HUES6 (cell line): ENCODE measurements at regions not wholly inside any gene's neighbourhood (a gene's known extent, or its start where the extent isn't known, plus 50 kb on each side); places are given as distances from the start of the nearest gene placed in this dataset.
"Not testable (repeated sequence)": the region's sequence is repeated elsewhere in the genome, so short reads cannot be mapped to it uniquely, and the experiment has no call there.

Experiments
- H3K27ac ChIP-seq: 2 replicates; pipeline ENCODE4 v1.7.0; 2013; ENCODE audit warnings: low read depth, mild to moderate bottlenecking, low read length, inconsistent platforms
- H3K27me3 ChIP-seq: 2 replicates; pipeline ENCODE4 v1.6.1; 2013; ENCODE audit warnings: low read length; ENCODE audit not compliant: control insufficient read depth, insufficient read depth
- H3K36me3 ChIP-seq: 2 replicates; pipeline ENCODE4 v1.6.1; 2013; ENCODE audit warnings: low read length; ENCODE audit not compliant: control insufficient read depth, insufficient read depth
- H3K4me1 ChIP-seq: 2 replicates; pipeline ENCODE4 v1.6.1; 2013; ENCODE audit warnings: low read length; ENCODE audit not compliant: control insufficient read depth, insufficient read depth
- H3K4me3 ChIP-seq: 2 replicates; pipeline ENCODE4 v1.5.1; 2013; ENCODE audit warnings: low read depth, low read length
- H3K9ac ChIP-seq: one replicate; pipeline ENCODE4 v1.6.1; 2013; ENCODE audit warnings: mild to moderate bottlenecking, low read length
- H3K9me3 ChIP-seq: 2 replicates; pipeline ENCODE4 v1.6.1; 2013; ENCODE audit warnings: low read depth, low read length; ENCODE audit not compliant: control insufficient read depth, insufficient read depth

DNA sequence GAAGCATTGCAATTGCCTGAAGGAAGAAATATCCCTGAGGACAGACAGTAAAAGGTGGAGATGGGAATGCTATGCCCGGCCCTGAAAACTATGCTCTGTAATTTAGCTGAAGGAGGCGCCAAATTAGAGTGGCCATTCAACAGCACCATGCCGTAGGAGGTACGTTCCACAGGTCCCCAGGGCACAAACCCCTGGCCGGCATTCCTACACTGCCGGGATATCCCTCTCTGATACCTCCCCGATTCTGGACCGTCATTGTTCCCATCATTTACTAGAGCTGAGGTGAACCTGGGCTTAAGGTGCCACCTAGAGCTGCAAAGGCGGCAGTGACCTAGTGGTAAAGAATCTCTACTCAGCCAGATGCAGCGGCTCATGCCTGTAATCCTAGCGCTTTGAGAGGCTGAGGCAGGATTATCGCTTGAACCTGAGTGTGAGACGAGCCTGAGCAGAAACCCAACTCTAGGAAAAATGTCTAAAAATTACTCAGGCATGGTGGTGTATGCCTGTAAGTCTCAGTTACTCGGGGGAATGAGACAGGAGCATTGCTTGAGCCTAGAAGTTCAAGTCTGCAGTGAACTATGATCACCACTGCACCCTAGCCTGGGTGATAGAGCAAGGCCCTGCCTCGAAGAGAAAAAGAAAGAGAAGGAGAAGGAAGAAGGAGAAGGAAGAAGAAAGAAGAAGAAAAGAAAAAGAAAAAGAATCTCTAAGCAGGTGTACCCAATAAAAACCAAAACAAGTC, 53.0 kb upstream of the TNKS2 start:
- no peak overlapping the region for H3K9ac ChIP-seq
- peak overlapping the region; percentile 44 for H3K4me3 ChIP-seq
- H3K27ac ChIP-seq: no peak overlapping the region

GRCh38 chr10:91743465-91743864, 54.8 kb upstream of the TNKS2 start:
- no peaks in the 10 kb centered on the region for H3K36me3 ChIP-seq
- no peak overlapping the region for H3K9ac ChIP-seq
- peaks cover 7% of the 10 kb centered on the region; the same call in 1 of the 2 replicates for H3K9me3 ChIP-seq
- H3K4me1 ChIP-seq: peaks cover 7% of the 10 kb centered on the region; the same call in 1 of the 2 replicates
- H3K27me3 ChIP-seq: peaks cover 12% of the 10 kb centered on the region; the same call in 1 of the 2 replicates
- no peak overlapping the region for H3K4me3 ChIP-seq
- H3K27ac ChIP-seq: no peak overlapping the region

More for the DNA sequence above, 53.0 kb upstream of the TNKS2 start:
- H3K27me3 ChIP-seq: peaks cover 2% of the 10 kb centered on the region; the same call in 1 of the 2 replicates
- H3K9me3 ChIP-seq: peaks cover 4% of the 10 kb centered on the region; the same call in 1 of the 2 replicates
- H3K36me3 ChIP-seq: no peaks in the 10 kb centered on the region
- H3K4me1 ChIP-seq: peaks cover 5% of the 10 kb centered on the region; the same call in 1 of the 2 replicates

- Histone ChIP-seq H3K4me3 (no peak overlapping the region), H3K36me3 (no peaks in the 10 kb centered on the region), H3K27ac (no peak overlapping the region), H3K4me1 (peaks cover 7% of the 10 kb centered on the region; the same call in 1 of the 2 replicates), H3K9ac (no peak overlapping the region), H3K9me3 (peaks cover 3% of the 10 kb centered on the region; the same call in 1 of the 2 replicates), H3K27me3 (peaks cover 16% of the 10 kb centered on the region; the same call in 1 of the 2 replicates)
These were observed 56.0 kb upstream of the TNKS2 start for GRCh38 chr10:91742229-91742628.

- Histone ChIP-seq H3K4me1 (peaks cover 12% of the 10 kb centered on the region; the same call in 1 of the 2 replicates), H3K36me3 (no peaks in the 10 kb centered on the region), H3K27me3 (peaks cover 22% of the 10 kb centered on the region; the same call in 1 of the 2 replicates), H3K9ac (no peak overlapping the region), H3K27ac (no peak overlapping the region), H3K9me3 (peaks cover 3% of the 10 kb centered on the region; the same call in 1 of the 2 replicates), H3K4me3 (no peak overlapping the region)
These were observed 56.9 kb upstream of the TNKS2 start for GRCh38 chr10:91741356-91741755.

DNA sequence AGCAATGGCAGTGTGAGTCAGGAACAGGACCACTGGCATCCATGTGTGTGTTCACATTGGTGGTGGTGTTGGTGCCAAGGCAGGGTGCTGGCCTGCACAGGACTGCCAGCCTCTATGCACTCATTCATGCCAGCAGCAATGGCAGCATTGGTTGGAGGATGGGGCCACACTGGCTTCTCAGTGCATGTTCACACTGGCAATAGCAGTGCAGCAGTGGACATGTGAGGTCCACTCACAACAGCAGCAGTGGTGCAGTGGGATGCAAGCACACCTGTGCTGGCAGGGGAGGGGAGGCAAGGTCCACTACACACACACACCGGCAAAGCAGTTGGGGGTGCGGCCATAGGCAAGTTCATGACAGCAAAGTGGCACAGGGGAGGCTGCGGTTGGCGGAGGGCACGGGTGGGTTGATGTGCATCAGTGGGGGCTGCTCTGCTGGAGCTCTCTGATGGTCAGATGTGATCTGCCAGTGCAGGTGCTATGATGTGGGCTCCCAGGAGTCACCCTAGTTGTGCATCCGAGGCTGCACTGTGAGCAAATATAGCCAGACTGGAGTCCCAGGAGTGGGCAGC, 57.8 kb upstream of the TNKS2 start:
- H3K9me3 ChIP-seq: peaks cover 3% of the 10 kb centered on the region; the same call in 1 of the 2 replicates
- peaks cover 22% of the 10 kb centered on the region; the same call in 1 of the 2 replicates for H3K27me3 ChIP-seq
- no peaks in the 10 kb centered on the region for H3K36me3 ChIP-seq
- no peak overlapping the region for H3K27ac ChIP-seq
- no peak overlapping the region for H3K9ac ChIP-seq
- H3K4me1 ChIP-seq: peaks cover 12% of the 10 kb centered on the region; the same call in 1 of the 2 replicates
- H3K4me3 ChIP-seq: no peak overlapping the region

GRCh38 chr10:91732265-91732664, 66.0 kb upstream of the TNKS2 start:
- not testable (repeated sequence) for H3K27ac ChIP-seq, H3K27me3 ChIP-seq, H3K9ac ChIP-seq, H3K36me3 ChIP-seq, H3K4me3 ChIP-seq, H3K9me3 ChIP-seq, H3K4me1 ChIP-seq

GRCh38 chr10:91729339-91729738, 68.9 kb upstream of the TNKS2 start:
- not testable (repeated sequence) for H3K36me3 ChIP-seq, H3K4me1 ChIP-seq, H3K4me3 ChIP-seq, H3K27me3 ChIP-seq, H3K9me3 ChIP-seq, H3K27ac ChIP-seq, H3K9ac ChIP-seq

- H3K9ac ChIP-seq: no peak overlapping the region
- no peaks in the 10 kb centered on the region for H3K36me3 ChIP-seq
- H3K27me3 ChIP-seq: peaks cover 5% of the 10 kb centered on the region; the same call in 1 of the 2 replicates
- no peak overlapping the region for H3K27ac ChIP-seq
- no peak overlapping the region for H3K4me3 ChIP-seq
- no peaks in the 10 kb centered on the region for H3K9me3 ChIP-seq
- H3K4me1 ChIP-seq: no peaks in the 10 kb centered on the region
These were observed 71.9 kb upstream of the TNKS2 start for GRCh38 chr10:91726355-91726754.

DNA sequence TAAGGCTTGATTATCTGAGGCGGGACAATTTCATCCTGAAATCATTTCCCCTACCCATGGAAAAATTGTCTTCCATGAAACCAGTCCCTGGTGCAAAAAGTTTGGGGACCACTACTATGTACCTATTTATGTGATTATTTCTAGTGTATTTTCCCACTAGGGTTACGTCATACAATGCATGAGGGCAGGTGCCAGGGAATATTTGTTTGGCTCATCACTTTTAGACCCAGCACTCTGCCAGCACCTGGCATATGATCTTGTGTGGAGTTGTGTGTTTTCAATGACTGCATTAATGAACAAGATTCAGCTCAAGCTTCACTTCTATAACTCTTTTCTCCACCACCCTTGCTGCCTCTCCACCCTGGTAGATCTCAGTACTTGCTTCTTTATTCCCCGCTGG, 73.3 kb upstream of the TNKS2 start:
- Histone ChIP-seq H3K9ac (no peak overlapping the region), H3K4me3 (no peak overlapping the region), H3K27me3 (peaks cover 5% of the 10 kb centered on the region; the same call in 1 of the 2 replicates), H3K36me3 (no peaks in the 10 kb centered on the region), H3K27ac (no peak overlapping the region), H3K9me3 (no peaks in the 10 kb centered on the region), H3K4me1 (no peaks in the 10 kb centered on the region)

DNA sequence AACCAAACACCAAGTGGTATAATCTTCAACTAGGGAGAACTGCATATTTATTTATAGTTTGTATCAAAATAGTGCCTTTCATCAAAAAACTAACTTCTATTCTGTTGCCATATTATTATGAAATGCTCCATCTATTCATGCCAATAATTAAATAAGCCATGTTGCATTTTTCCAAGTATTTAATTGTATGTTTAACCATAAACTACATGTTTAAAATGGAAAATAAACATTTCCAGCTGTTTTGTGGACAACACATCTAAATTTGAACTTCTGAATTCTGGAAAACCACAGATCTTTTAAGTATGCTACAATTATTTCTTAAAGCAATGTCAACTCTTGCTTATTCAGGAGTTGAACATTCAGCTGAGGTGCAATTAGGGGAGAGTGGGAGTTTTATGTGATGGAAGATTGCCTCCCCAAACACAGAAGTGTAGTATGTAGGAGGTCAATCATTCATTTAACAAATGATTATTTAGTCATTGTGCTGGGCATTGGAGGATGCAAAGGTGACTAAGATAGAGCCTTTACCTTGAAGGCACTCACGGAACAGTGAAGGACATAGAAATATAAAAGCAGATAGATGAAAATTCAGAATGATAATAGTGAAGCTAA, 80.7 kb upstream of the PPP1R3C start:
- Histone ChIP-seq H3K27me3 (no peaks in the 10 kb centered on the region), H3K9ac (no peak overlapping the region), H3K9me3 (no peaks in the 10 kb centered on the region), H3K36me3 (no peaks in the 10 kb centered on the region), H3K4me1 (0 out of 2 replicates have a peak, but pooled peaks cover 5% of the 10 kb centered on the region), H3K27ac (no peak overlapping the region), H3K4me3 (no peak overlapping the region)
